ENCODE measurements at regions not wholly inside any gene's neighbourhood (a gene's known extent, or its start where the extent isn't known, plus 50 kb on each side); places are given as distances from the start of the nearest gene placed in this dataset.

DNA sequence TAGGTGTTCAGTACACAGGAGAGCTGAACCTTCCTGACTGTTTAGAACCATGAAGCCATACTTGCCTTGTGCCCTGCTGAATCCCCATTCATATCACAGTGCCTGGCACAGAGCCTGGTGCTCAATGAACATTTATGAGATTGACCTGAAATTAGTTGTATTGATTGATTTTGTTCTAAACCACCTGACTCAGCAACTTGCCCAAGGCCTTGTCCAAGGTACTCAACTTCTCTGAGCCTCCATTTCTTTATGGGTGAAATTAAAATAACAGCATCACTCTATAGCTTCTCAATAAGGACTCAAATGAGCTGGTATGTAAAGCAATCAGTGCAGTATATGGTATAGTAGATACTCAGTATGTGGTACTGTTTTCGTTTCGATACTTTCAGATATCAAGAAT, 208.1 kb downstream of the SLC39A8 start:
- CTCF ChIA-PET, result no interaction called here
- intact Hi-C loops (cut with micrococcal nuclease), result no loop called here
- Histone ChIP-seq H3K9ac (ENCODE audit: low read length) (no peak overlapping the region), H4K20me1 (ENCODE audit: low read length) (no peaks in the 10 kb centered on the region), H3K4me3 (ENCODE audit: low read length) (no peak overlapping the region), H3K4me2 (ENCODE audit: low read length) (no peak overlapping the region), H3K79me2 (ENCODE audit: low read length) (no peaks in the 10 kb centered on the region), H3K9me3 (ENCODE audit: low read length) (no peaks in the 10 kb centered on the region), H3F3A (ENCODE audit: low read length, unreplicated experiment) (peaks cover 4% of the 10 kb centered on the region), H3K4me1 (ENCODE audit: insufficient read depth, low read length) (peaks cover 23% of the 10 kb centered on the region), H3K9me2 (replicated peaks; ENCODE audit: low read length) (no peaks in the 10 kb centered on the region), H2AFZ (ENCODE audit: low read length) (no peak overlapping the region), H3K27me3 (ENCODE audit: low read length) (no peaks in the 10 kb centered on the region), H3K36me3 (ENCODE audit: low read depth, low read length) (no peaks in the 10 kb centered on the region), H3K27ac (ENCODE audit: low read length) (no peak overlapping the region)
- POLR2A ChIA-PET (ENCODE audit: unreplicated experiment), result no interaction called here
- no TSS peak for BruUV-seq (replicated peaks)
- ATAC-seq, result no peak
- DNase-seq, result no peak
- TF ChIP-seq CTCF (conservative IDR thresholded peaks at IDR 0.05; ENCODE audit: low read depth, low read length), result no peak
- TF ChIP-seq EZH2 (IDR thresholded peaks at IDR 0.05; ENCODE audit: low read length, unreplicated experiment), result no peak
- no peak for TF ChIP-seq EZH2phosphoT487 (IDR thresholded peaks at IDR 0.05; ENCODE audit: borderline replicate concordance, low read length)

DNA sequence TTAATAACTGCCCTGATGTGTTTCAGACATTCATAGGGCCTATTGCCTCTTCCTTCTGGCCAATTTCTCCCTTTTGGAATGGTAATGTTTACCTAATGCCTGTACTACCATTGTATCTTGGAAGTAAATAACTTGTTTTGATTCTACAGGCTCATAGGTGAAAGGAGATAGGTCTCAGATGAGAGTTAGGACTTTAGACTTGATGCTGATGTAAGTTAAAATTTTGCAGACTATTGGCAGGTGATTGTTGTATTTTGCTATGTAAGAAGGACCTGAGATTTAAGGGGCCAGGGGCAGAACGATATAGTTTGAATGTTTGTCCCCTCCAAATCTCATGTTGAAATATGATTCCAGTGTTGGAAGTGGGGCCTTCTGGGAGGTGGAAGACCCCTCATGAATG, 215.5 kb downstream of the SLC39A8 start:
- no peak overlapping the region for H3K4me3 ChIP-seq (ENCODE audit: low read length)
- H3K9me3 ChIP-seq (ENCODE audit: low read length), result no peaks in the 10 kb centered on the region
- DNase-seq (no peak), ATAC-seq (no peak)
- no TSS peak for BruUV-seq (replicated peaks)
- H3K79me2 ChIP-seq (ENCODE audit: low read length), result no peaks in the 10 kb centered on the region
- intact Hi-C loops (cut with micrococcal nuclease), result no loop called here
- H3K4me2 ChIP-seq (ENCODE audit: low read length), result no peak overlapping the region
- CTCF ChIA-PET, result no interaction called here
- no peaks in the 10 kb centered on the region for H3K4me1 ChIP-seq (ENCODE audit: insufficient read depth, low read length)
- POLR2A ChIA-PET (ENCODE audit: unreplicated experiment), result no interaction called here
- no peaks in the 10 kb centered on the region for H3K36me3 ChIP-seq (ENCODE audit: low read depth, low read length)
- no peak overlapping the region for H3K9ac ChIP-seq (ENCODE audit: low read length)
- no peaks in the 10 kb centered on the region for H4K20me1 ChIP-seq (ENCODE audit: low read length)
- TF ChIP-seq EZH2 (IDR thresholded peaks at IDR 0.05; ENCODE audit: low read length, unreplicated experiment) (no peak), CTCF (conservative IDR thresholded peaks at IDR 0.05; ENCODE audit: low read depth, low read length) (no peak), EZH2phosphoT487 (IDR thresholded peaks at IDR 0.05; ENCODE audit: borderline replicate concordance, low read length) (no peak)
- H3F3A ChIP-seq (ENCODE audit: low read length, unreplicated experiment), result no peaks in the 10 kb centered on the region
- no peaks in the 10 kb centered on the region for H3K9me2 ChIP-seq (replicated peaks; ENCODE audit: low read length)
- no peak overlapping the region for H3K27ac ChIP-seq (ENCODE audit: low read length)
- H2AFZ ChIP-seq (ENCODE audit: low read length), result no peak overlapping the region
- no peaks in the 10 kb centered on the region for H3K27me3 ChIP-seq (ENCODE audit: low read length)

Measured in PC-3 (cell line).